CD4-positive, alpha-beta T cell treated with Interleukin-17A for 4 hours (primary cell): ENCODE measurements at regions not wholly inside any gene's neighbourhood (a gene's known extent, or its start where the extent isn't known, plus 50 kb on each side); places are given as distances from the start of the nearest gene placed in this dataset.

Experiments used
- DNase-seq: peaks from one replicate; pipeline ENCODE4 v3.0.0-alpha.2; 2020; ENCODE audit warnings: mixed read lengths

- DNase-seq, result no peak
Measured at GRCh38 chr22:27022896-27023361, 365.5 kb downstream of the MIAT start.

- DNase-seq, result no peak
Measured at GRCh38 chr22:27023591-27023990, 366.2 kb downstream of the MIAT start.

GRCh38 chr22:27024982-27025381 lies 367.6 kb downstream of the MIAT start:
- no peak for DNase-seq

GRCh38 chr22:27028093-27028492 lies 370.7 kb downstream of the MIAT start:
- no peak for DNase-seq

- no peak for DNase-seq
Measured at GRCh38 chr22:27029584-27030130, 372.3 kb downstream of the MIAT start.

- no peak for DNase-seq
Measured at GRCh38 chr22:27032091-27032761, 374.8 kb downstream of the MIAT start.

GRCh38 chr22:27041745-27042310 lies 384.4 kb downstream of the MIAT start:
- no peak for DNase-seq

GRCh38 chr22:27043262-27043661 lies 385.9 kb downstream of the MIAT start:
- no peak for DNase-seq

- DNase-seq, result no peak
Measured at GRCh38 chr22:27045103-27045947, 387.9 kb downstream of the MIAT start.

GRCh38 chr22:27046086-27046485 lies 388.7 kb downstream of the MIAT start:
- no peak for DNase-seq

- no peak for DNase-seq
Measured at GRCh38 chr22:27046603-27047002, 389.2 kb downstream of the MIAT start.

GRCh38 chr22:27050771-27051170 lies 393.4 kb downstream of the MIAT start:
- DNase-seq, result no peak

GRCh38 chr22:27051407-27051806 lies 394.0 kb downstream of the MIAT start:
- DNase-seq, result no peak

GRCh38 chr22:27057717-27058116 lies 400.3 kb downstream of the MIAT start:
- no peak for DNase-seq

GRCh38 chr22:27060190-27060589 lies 402.8 kb downstream of the MIAT start:
- no peak for DNase-seq

GRCh38 chr22:27062910-27063309 lies 405.5 kb downstream of the MIAT start:
- no peak for DNase-seq

GRCh38 chr22:27063406-27063805 lies 406.0 kb downstream of the MIAT start:
- no peak for DNase-seq

GRCh38 chr22:27063841-27064240 lies 406.5 kb downstream of the MIAT start:
- DNase-seq, result no peak

- no peak for DNase-seq
Measured at GRCh38 chr22:27064386-27064785, 407.0 kb downstream of the MIAT start.

GRCh38 chr22:27065279-27065678 lies 407.9 kb downstream of the MIAT start:
- DNase-seq, result no peak

GRCh38 chr22:27066856-27067255 lies 409.5 kb downstream of the MIAT start:
- no peak for DNase-seq

- DNase-seq, result no peak
Measured at GRCh38 chr22:27068121-27068520, 410.7 kb downstream of the MIAT start.

GRCh38 chr22:27070594-27070993 lies 413.2 kb downstream of the MIAT start:
- DNase-seq, result no peak
